Non-pigmented ciliary epithelial cell (primary cell): ENCODE measurements at regions not wholly inside any gene's neighbourhood (a gene's known extent, or its start where the extent isn't known, plus 50 kb on each side); places are given as distances from the start of the nearest gene placed in this dataset.

Experiments
- DNase-seq: peaks from one replicate; pipeline ENCODE4 v3.0.0-alpha.2; 2010; ENCODE audit warnings: low read depth

DNA sequence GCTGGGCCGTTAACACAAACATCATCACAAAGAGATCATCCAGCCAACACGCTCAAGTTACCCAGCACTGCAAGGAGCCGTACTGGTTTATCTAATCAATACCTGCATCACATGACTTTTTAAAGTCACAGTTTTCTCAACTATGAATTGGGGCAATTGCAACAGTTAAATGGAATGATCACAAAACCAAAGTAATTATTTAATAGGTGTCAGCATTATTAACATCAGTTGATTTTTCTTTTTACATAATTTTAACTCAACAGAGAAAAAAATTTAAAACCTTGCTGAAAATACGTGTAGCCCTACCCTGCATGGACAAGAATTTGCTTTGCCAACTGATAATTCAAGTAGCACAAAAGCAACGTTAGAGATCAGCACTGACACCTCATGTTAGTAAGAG, 95.7 kb upstream of the SOX9 start:
- DNase-seq = no peak

DNA sequence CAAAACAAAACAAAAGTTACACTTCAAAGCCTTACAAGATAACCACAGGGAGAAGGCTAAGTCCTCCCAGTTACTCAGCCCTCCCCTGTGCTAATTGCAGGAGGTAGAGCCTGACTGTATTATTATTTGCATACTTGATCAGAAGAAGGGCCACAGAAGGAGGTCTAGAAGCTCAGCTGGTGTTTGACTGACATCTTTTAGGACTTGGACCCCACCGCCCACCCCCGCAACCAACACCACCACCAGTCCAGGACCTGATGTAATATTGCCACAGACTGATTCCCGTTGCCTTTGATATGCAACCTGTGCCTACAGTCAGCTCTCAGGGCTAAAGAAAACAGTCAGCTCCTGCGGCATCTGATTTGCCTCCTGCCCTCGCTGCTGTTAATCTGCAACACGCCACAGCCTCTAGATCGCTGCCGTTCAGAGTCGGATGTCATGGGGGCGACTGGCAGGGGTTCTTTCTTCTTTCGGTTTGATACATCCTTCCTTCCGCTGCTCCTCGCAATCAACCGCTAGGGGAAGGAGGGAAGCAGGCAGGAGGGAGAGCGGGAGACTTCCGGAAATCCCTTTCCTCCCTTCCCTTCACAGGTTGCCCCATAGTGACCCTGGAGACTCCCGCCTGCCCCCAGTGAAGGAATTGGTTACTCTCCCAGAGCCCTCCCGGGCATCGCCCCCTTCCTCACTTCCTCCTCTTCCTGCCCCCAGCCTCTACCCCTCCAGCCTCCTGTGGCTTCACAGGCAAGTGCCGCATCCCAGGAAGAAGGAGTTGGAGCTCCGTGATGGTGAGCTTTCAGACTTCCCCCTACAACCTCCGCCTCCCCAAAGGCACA, 90.5 kb upstream of the SOX9 start:
- no peak for DNase-seq

DNA sequence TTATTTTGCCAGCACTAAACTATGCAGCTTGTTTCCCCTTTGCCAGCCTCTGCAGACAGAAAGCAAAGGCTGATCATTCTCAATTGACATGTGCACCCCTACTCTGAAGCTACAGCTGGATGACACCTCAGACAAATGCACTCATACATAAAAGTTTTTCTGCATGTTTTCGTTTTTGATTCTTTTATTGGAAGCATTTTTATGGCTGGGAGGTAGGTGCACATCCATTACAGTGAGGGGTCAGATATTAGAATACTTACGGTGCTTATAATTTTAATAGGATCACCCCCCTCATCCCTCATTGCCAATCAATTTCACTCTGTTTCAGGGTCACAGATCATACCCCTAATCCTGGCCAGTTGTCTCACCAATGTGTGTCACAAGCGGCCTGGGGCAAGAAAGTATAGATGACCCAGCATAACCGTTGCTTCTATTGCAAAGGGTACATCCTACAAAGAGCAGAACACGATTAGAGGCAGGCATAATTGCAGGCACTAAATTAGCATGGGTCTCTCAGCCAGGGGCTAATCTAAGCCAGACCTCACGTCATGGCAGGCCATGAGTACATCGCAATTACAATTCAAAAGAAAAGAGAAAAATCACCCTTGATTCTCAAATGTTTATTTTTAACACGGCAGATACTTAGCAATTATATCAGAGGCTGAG, 89.5 kb upstream of the SOX9 start:
- DNase-seq = no peak

- no peak for DNase-seq
Measured at GRCh38 chr17:72033334-72033733, 87.5 kb upstream of the SOX9 start.

DNA sequence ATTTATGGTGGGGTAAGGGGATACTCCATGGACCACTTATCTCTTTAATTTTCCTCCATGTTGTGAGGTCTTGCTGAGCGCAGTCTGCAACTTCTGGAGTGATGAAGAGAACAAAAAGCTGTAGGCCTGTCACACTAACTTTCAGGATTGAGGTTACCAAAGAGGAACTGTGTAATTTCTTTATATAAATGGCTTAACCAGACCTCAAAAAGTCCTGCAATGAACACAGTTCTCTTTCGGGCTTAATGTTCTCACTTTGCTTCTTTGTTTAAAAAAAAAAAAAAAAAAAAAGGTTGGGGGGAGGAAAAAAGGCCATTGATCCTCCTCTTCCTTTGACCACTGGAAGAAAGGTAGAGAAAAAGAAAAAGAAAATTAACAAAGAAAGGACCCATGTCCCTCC, 86.8 kb upstream of the SOX9 start:
- DNase-seq = no peak

GRCh38 chr17:72038427-72038826, 82.4 kb upstream of the SOX9 start:
- no peak for DNase-seq

- no peak for DNase-seq
Measured at GRCh38 chr17:72039490-72039889, 81.3 kb upstream of the SOX9 start.

DNA sequence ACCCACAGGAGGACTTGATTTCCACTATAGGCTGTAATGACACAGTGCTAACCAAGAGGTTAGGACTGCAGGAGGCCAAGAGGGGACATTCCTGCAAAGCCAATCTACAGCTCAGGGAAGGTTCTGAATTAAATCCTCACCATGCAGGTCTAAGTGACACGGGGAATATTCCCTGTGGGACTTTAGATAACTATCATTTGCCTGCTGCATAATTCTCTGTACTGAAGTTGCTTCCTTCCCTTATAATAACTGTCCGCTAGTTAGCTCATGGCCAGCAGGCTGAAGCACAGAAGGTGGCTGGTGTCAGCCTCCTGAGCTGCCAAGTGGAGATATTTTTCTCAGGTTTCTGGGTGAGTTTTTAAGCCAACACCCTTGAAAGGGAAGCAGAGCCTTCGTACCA, 74.6 kb upstream of the SOX9 start:
- no peak for DNase-seq

DNA sequence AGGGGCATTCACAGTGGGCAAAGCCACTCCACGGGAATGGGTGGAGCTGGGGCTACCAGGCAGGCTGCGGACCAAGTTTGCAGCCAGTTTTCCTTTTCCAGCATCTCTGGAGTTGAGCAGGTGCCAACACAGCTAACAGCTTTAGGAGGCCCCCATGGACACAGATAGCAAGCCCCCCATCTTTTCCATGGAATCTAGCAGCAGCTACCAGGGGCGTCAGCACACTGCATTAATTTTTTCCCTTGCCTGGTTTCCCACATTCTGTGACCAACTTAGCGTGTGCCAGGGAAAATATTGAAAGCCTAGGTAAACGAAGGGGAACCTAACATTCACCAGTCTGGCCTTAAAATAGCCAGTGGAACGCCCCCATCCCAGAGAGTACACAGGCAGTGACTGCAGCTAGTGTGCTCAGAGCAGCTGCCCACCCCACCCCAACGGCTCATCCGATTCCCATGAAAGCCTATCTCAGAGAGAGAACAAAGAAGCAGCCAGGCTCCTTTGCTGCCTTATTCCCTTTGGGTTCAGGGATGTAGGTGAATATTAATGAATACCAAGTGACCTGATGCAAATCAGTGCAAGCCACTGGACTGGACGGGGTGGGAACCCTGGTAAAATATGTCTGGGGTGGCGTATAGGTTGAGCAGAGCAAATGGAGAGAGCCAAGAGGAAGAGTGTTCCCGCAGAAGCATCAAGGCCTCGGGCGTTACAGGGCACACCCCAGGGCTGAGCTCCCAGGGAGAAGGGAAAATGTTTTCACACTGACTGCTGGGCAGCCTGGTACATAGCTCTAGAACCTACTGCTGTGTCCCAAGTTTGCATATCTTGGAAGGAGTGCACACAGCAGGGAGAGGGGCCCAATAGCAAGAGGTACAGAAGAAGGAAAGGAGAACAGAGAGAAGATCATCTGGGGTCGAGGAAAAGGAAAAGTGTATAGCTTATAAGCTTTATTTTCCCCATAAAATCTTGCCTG, 73.9 kb upstream of the SOX9 start:
- DNase-seq = no peak

DNA sequence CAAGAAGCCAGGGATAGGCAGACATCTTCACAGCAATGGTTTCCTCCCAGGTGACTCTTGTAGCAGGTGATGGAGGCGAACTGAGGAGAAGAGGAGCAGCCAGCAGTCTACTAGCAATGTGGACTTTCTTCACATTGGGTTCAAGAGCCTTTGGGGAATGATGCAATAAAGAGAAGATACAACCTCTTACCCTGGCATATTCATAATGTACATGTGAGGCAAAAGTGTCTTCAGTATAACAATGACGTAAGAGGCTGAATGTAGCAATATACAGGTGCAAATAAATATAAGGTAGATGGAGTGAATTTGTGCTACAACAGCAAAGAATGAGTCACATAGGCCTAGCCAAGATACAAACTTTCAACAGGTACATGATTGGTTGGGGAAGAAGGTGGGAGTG, 70.9 kb upstream of the SOX9 start:
- DNase-seq = no peak

DNA sequence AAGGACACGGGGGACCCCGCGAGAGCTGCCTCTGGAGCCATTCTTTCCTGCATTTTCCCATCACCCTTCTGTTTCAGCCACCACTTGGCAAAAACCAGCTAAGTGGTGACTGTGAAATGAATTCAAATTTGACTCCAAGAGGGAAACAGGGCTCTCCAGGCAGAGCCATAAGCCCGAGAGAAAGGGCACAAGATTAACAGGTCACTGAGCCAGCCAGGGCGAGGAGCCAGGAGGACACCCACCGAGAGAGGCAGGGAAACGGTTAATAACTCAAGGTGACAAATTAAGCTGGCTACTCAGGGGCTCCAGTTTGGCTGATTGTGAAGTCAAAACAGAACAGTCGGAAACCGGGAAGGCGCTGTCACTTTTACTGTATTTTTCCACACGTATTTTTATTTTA, 67.8 kb upstream of the SOX9 start:
- no peak for DNase-seq

DNA sequence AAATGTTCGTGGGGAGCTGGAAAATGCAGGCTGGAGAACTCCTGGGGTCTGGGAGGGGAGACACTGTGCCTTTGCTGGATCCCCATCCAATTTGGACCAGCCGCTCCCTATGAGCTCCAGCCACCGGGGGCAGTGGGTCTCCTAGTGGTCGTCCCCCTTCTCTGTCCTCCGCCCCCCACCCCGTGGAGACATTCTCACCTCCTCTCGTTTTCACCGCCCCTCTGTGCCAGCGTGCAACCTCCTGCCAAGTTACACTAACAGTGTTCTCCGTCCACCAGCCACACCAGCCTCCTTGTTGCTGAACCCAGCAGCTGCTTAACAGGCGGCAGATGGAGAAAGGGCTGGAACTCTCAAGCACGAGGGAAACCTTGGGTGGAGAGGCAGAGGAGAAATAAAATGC, 67.4 kb upstream of the SOX9 start:
- no peak for DNase-seq

GRCh38 chr17:72056155-72056554, 64.7 kb upstream of the SOX9 start:
- no peak for DNase-seq

GRCh38 chr17:72056727-72057290, 64.0 kb upstream of the SOX9 start:
- DNase-seq = no peak

GRCh38 chr17:72060084-72060483, 60.7 kb upstream of the SOX9 start:
- DNase-seq = no peak

GRCh38 chr17:72063262-72063661, 57.6 kb upstream of the SOX9 start:
- DNase-seq = no peak

- DNase-seq = no peak
Measured at GRCh38 chr17:72063756-72064450, 56.9 kb upstream of the SOX9 start.

- DNase-seq = no peak
Measured at GRCh38 chr17:72064606-72065193, 56.1 kb upstream of the SOX9 start.

DNA sequence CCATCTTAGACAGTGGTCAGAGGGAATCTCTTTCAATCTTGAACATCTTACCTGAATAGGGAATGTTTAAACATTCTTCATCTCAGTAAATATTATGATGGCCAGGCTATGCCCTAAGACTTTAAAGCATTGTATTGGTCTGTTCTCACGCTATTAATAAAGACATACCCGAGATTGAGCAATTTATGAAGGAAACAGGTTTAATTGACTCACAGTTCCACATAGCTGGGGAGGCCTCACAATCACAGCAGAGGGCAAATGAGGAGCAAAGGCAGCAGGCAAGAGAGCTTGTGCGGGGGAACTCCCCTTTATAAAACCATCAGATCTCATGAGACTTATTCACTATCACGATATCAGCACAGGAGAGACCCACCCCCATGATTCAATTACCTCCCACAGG, 55.3 kb upstream of the SOX9 start:
- no peak for DNase-seq

DNA sequence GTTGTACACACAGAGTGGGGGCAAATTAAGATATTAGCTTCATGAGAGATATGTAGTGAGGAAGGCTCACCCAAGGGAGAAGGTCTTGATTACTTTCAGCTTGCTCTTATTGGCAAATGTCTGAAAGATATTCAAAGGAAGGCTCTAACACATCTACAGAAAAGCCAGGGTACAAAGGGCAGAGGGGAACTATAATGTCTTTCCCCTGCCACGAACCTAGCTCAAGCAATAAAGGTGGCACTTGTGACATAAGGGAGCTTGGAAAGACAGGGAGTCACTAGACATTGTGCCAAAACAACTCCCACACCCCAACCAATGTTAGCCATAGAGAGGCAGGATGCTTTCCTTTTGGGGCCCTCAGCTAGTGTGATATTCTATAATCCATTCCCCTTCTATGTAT, 52.2 kb upstream of the SOX9 start:
- no peak for DNase-seq

DNA sequence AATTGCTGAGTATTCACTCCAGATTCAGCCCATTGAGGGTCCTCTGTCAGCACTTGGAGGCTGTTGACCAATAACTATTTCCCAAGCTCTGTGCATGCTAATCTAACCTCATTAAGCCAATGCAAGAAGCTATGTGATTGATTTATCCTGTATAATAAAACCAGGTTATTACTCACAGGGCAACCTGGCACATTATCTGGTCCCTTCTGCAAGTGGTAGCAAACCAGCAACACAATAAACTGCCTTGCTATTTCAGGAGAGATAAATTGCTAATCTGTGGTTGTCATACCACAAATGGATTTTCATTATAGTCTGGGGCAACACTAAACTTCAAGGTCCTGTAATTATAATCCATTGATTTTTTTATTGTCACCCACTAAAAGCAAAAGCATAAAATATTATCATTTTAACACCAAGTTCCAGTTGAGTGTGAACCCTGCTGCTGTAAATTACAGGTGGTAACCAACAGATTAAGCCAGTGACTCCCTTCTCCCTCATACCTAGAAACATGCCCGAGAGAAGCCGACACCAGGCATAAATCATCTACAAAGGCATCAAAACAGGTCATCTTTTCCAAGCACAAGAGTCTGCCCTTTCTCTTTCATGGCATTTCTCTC, 51.1 kb upstream of the SOX9 start:
- DNase-seq = no peak
